Spleen (tissue), 7 donors: ENCODE measurements at regions not wholly inside any gene's neighbourhood (a gene's known extent, or its start where the extent isn't known, plus 50 kb on each side); places are given as distances from the start of the nearest gene placed in this dataset.

Source experiments
- POLR2A ChIP-seq, 3 donors: fragments of 450-650 bp; IDR thresholded peaks; one replicate each; pipeline ENCODE4 v1.5.1; 2017; ENCODE audit warnings: antibody characterized with exemption in 3 of 3, mild to moderate bottlenecking in 1 of 3
- POLR2AphosphoS5 ChIP-seq, 3 donors: sonication (generic); formaldehyde crosslinking; IDR thresholded peaks; one replicate each; pipeline ENCODE4 v1.5.1; 2017; ENCODE audit warnings: antibody characterized with exemption in 3 of 3
- TF ChIP-seq, protein P1 (sequence below), 11 experiments: fragments of 200-600 bp in 7 of 11; fragments of 450-650 bp in 4 of 11; sonication (generic) in 4 of 11; IDR thresholded peaks in 8 of 11; conservative IDR thresholded peaks in 3 of 11; 1 replicate in 7 of 11; 2 replicates in 4 of 11; pipeline versions ENCODE4 v1.4.0 to v1.8.0; 2016 to 2021; ENCODE audit warnings: antibody characterized with exemption in 11 of 11, inconsistent platforms in 4 of 11, mild to moderate bottlenecking in 1 of 11
- donor health status: DM: no; HTN: no; CAD: no; lungs with moderate emphysema.
- donor health status: DM: no; HTN: no; CAD: no.
- donor health status: DM: no; HTN: no; CAD: no.

- TF ChIP-seq, protein P1, sequence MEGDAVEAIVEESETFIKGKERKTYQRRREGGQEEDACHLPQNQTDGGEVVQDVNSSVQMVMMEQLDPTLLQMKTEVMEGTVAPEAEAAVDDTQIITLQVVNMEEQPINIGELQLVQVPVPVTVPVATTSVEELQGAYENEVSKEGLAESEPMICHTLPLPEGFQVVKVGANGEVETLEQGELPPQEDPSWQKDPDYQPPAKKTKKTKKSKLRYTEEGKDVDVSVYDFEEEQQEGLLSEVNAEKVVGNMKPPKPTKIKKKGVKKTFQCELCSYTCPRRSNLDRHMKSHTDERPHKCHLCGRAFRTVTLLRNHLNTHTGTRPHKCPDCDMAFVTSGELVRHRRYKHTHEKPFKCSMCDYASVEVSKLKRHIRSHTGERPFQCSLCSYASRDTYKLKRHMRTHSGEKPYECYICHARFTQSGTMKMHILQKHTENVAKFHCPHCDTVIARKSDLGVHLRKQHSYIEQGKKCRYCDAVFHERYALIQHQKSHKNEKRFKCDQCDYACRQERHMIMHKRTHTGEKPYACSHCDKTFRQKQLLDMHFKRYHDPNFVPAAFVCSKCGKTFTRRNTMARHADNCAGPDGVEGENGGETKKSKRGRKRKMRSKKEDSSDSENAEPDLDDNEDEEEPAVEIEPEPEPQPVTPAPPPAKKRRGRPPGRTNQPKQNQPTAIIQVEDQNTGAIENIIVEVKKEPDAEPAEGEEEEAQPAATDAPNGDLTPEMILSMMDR (IDR thresholded peaks at IDR 0.05 in 8 of 11, conservative IDR thresholded peaks at IDR 0.05 in 3 of 11) = no peak
- TF ChIP-seq POLR2AphosphoS5 (IDR thresholded peaks at IDR 0.05) (no peak), POLR2A (IDR thresholded peaks at IDR 0.05) (no peak)
These were observed 118.9 kb downstream of the GDAP2 start for GRCh38 chr1:117810553-117810952.
